Lung (tissue), 11 donors: ENCODE measurements at regions not wholly inside any gene's neighbourhood (a gene's known extent, or its start where the extent isn't known, plus 50 kb on each side); places are given as distances from the start of the nearest gene placed in this dataset.

Experiments
- ATAC-seq: fragments of 200-7000 bp; cut with Tn5 transposase; one replicate; pipeline ENCODE4 v1.9.1; 2020; ENCODE audit warnings: moderate number of reproducible peaks; ENCODE audit not compliant: insufficient read depth, low FRiP score
- DNase-seq, 3 donors: peaks; one replicate each; pipeline ENCODE4 v3.0.0-alpha.2; 2013 to 2017
- H3K27ac ChIP-seq, 2 donors: one replicate each; pipeline ENCODE4 v1.5.1; 2013; ENCODE audit warnings: mild to moderate bottlenecking in 2 of 2, moderate library complexity in 2 of 2, control low read depth in 1 of 2, inconsistent platforms in 1 of 2, low read depth in 1 of 2, low read length in 1 of 2
- H3K27me3 ChIP-seq, 3 donors: one replicate each; pipeline ENCODE4 v1.5.1; 2013; ENCODE audit warnings: low read length in 2 of 3; ENCODE audit not compliant: control insufficient read depth in 3 of 3, insufficient read depth in 3 of 3
- H3K36me3 ChIP-seq, 4 donors: one replicate each; pipeline ENCODE4 v1.5.1; 2013; ENCODE audit warnings: low read length in 4 of 4, mild to moderate bottlenecking in 1 of 4, moderate library complexity in 1 of 4; ENCODE audit not compliant: control insufficient read depth in 4 of 4, insufficient read depth in 4 of 4
- H3K4me1 ChIP-seq, 5 donors: one replicate each; pipeline ENCODE4 v1.5.1; 2013; ENCODE audit warnings: low read length in 5 of 5, mild to moderate bottlenecking in 2 of 5, moderate library complexity in 1 of 5; ENCODE audit not compliant: control insufficient read depth in 5 of 5, insufficient read depth in 5 of 5
- H3K4me3 ChIP-seq: one replicate; pipeline ENCODE4 v1.5.1; 2013; ENCODE audit warnings: mild to moderate bottlenecking, control low read depth, moderate library complexity
- H3K9ac ChIP-seq, 2 donors: one replicate each; pipeline ENCODE4 v1.5.1; 2013; ENCODE audit warnings: low read length in 2 of 2, control low read depth in 1 of 2; ENCODE audit not compliant: insufficient read depth in 1 of 2
- H3K9me3 ChIP-seq, 4 donors: one replicate each; pipeline ENCODE4 v1.5.1; 2013; ENCODE audit warnings: low read length in 3 of 4, mild to moderate bottlenecking in 1 of 4, moderate library complexity in 1 of 4; ENCODE audit not compliant: control insufficient read depth in 4 of 4, insufficient read depth in 3 of 4
- WGBS, 2 donors: extraction: QIAGEN DNeasy Blood & Tissue Kit; methylation state at CpG; one replicate each; pipeline ENCODE4 v1.1.7; 2013; 5-methylcytosine and 5-hydroxymethylcytosine counted together
- TF ChIP-seq, protein P1 (sequence below): IDR thresholded peaks from 2 replicates; pipeline ENCODE4 v1.5.1; 2012; ENCODE audit warnings: mild to moderate bottlenecking; ENCODE audit errors: control extremely low read depth, extremely low read depth
- donor health status: control.
- donor health status: control.
- donor health status: Bipolar disorder and iron deficiency.
- donor health status: healthy.
- donor health status: DM: yes; HTN: yes; CAD: no.

DNA sequence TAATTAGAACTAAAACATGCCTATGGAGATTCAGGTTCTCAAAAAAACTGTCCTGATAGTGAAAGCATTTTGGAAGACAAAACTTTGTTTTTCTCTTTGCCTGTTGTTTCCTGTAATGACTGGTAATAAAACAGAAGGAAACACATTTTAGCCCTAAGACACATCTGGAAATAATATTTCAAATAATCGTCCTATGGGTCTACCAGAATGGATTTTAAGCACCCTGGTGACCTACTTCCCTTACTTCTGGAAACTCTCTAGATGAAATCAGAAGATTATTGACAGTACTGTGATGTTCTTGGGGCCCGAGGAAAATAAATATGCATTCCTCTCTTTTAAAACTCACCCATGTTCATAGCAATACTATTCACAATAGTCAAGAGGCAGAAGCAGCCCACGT, 110.1 kb upstream of the TLE4 start:
- H3K36me3 ChIP-seq: no peaks in the 10 kb centered on the region
- TF ChIP-seq, protein P1, sequence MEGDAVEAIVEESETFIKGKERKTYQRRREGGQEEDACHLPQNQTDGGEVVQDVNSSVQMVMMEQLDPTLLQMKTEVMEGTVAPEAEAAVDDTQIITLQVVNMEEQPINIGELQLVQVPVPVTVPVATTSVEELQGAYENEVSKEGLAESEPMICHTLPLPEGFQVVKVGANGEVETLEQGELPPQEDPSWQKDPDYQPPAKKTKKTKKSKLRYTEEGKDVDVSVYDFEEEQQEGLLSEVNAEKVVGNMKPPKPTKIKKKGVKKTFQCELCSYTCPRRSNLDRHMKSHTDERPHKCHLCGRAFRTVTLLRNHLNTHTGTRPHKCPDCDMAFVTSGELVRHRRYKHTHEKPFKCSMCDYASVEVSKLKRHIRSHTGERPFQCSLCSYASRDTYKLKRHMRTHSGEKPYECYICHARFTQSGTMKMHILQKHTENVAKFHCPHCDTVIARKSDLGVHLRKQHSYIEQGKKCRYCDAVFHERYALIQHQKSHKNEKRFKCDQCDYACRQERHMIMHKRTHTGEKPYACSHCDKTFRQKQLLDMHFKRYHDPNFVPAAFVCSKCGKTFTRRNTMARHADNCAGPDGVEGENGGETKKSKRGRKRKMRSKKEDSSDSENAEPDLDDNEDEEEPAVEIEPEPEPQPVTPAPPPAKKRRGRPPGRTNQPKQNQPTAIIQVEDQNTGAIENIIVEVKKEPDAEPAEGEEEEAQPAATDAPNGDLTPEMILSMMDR: no peak
- no peak overlapping the region for H3K9ac ChIP-seq
- H3K27ac ChIP-seq: no peak overlapping the region
- no peak overlapping the region for H3K4me3 ChIP-seq
- H3K9me3 ChIP-seq: no peaks in the 10 kb centered on the region
- H3K4me1 ChIP-seq: no peaks in the 10 kb centered on the region
- H3K27me3 ChIP-seq: no peaks in the 10 kb centered on the region
- no peak for DNase-seq
- no peak for ATAC-seq
- WGBS, 2 donors: 46% methylated on average over 3 of the region's 3 CpGs

DNA sequence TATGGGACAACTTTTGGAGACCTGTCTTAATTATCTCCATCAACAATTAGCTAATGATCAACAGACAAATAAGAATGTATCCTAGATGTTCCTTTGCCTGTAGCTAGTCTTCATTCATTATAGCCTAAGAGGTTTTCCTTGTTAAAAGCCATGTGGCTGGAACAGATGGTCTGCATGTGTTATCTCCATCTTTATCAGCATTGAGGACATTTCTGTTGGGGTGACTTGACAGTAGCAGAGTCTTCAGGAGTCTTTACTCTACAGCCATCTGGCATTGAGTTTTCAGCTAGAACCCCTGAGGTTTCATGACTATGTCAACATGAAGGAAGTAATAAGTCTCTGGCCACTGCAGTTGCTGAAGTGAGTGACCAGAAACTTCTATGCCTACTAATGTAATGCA, 106.6 kb upstream of the TLE4 start:
- DNase-seq (no peak), ATAC-seq (no peak)
- no peaks in the 10 kb centered on the region for H3K4me1 ChIP-seq
- no peaks in the 10 kb centered on the region for H3K27me3 ChIP-seq
- TF ChIP-seq, protein P1: no peak
- no peaks in the 10 kb centered on the region for H3K36me3 ChIP-seq
- H3K4me3 ChIP-seq: no peak overlapping the region
- no peak overlapping the region for H3K27ac ChIP-seq
- no peaks in the 10 kb centered on the region for H3K9me3 ChIP-seq
- no peak overlapping the region for H3K9ac ChIP-seq

DNA sequence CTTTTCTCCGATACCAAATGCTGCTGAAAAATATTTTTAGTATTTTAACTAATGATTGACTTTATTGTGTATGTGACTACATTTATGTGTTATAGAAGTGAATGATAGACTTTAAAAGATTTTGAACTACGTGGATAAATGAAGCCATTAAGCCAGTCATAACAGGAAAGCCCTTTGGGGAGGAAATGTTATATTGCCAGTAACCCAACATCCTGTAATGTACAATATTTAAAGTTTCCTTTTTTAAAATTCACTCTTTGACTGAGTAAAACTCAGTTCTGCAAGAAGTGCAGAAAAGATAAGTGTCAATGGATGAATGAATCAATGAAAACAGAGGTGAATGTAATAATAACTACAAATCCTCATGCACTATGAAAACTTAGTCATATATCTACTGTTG, 102.6 kb upstream of the TLE4 start:
- no peak for ATAC-seq
- Histone ChIP-seq H3K4me1 (peaks cover 0 to 6% (median 0%) of the 10 kb centered on the region in 5 donors), H3K9me3 (no peaks in the 10 kb centered on the region), H3K27ac (no peak overlapping the region), H3K9ac (no peak overlapping the region), H3K36me3 (no peaks in the 10 kb centered on the region), H3K4me3 (no peak overlapping the region), H3K27me3 (no peaks in the 10 kb centered on the region)
- DNase-seq: no peak
- TF ChIP-seq, protein P1: no peak
- 53 to 59% methylated on average over 2 of the region's 2 CpGs for WGBS, 2 donors

DNA sequence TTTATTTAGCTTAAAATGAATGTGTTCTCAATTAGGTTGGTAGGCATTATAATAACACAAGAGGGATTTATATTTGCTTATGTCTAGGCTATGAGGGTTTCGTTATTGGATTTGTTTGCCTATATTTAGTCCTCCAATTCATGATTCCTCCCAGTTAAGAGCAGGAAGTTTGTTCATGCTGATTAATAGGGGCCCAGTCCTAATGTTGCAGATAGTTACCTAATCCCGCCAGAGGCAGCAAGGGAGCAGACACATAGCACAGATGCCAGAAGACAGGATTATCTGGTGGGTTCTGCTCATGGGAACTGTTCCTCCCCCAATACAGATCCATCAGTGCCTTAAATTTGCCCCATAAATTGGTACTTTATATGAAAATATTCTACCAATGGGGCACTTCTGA, 100.8 kb upstream of the TLE4 start:
- no peaks in the 10 kb centered on the region for H3K36me3 ChIP-seq
- ATAC-seq (no peak), DNase-seq (no peak)
- WGBS, 2 donors: 73 to 85% methylated on average over 2 of the region's 2 CpGs
- no peak overlapping the region for H3K4me3 ChIP-seq
- H3K27ac ChIP-seq: no peak overlapping the region
- H3K27me3 ChIP-seq: no peaks in the 10 kb centered on the region
- H3K4me1 ChIP-seq: peaks cover 0 to 6% (median 0%) of the 10 kb centered on the region in 5 donors
- H3K9ac ChIP-seq: no peak overlapping the region
- H3K9me3 ChIP-seq: no peaks in the 10 kb centered on the region
- TF ChIP-seq, protein P1: no peak
